ENCODE measurements at regions not wholly inside any gene's neighbourhood (a gene's known extent, or its start where the extent isn't known, plus 50 kb on each side); places are given as distances from the start of the nearest gene placed in this dataset.

GRCh38 chr2:122512091-122512490 is 756.6 kb downstream of the TSN start:
- TF ChIP-seq CHD2 (IDR thresholded peaks at IDR 0.05; ENCODE audit: low read length) (no peak), SIN3A (conservative IDR thresholded peaks at IDR 0.05 in 1 of 2, IDR thresholded peaks at IDR 0.05 in 1 of 2; ENCODE audit: low read depth in 1 of 2, low read length in 2 of 2) (no peak)
